GM23248 (cell line): ENCODE measurements at regions not wholly inside any gene's neighbourhood (a gene's known extent, or its start where the extent isn't known, plus 50 kb on each side); places are given as distances from the start of the nearest gene placed in this dataset.

Experiments used
- DNase-seq: peaks from one replicate; pipeline ENCODE4 v3.0.0-alpha.2; 2015
- H2AFZ ChIP-seq: fragments of 200-600 bp; sonication (generic); 2 replicates; pipeline ENCODE4 v1.6.1; 2016; ENCODE audit warnings: antibody characterized with exemption
- H3F3A ChIP-seq: fragments of 200-600 bp; sonication (generic); 2 replicates; pipeline ENCODE4 v1.6.1; 2016; ENCODE audit warnings: mild to moderate bottlenecking, antibody characterized with exemption, mixed run types; ENCODE audit not compliant: insufficient read depth
- H3K27ac ChIP-seq: fragments of 200-600 bp; sonication (generic); 2 replicates; pipeline ENCODE4 v1.5.1; 2016; ENCODE audit warnings: mild to moderate bottlenecking
- H3K27me3 ChIP-seq: fragments of 200-600 bp; sonication (generic); replicated peaks from 2 replicates; pipeline ENCODE4 v1.6.1; 2016; ENCODE audit warnings: mild to moderate bottlenecking; ENCODE audit not compliant: insufficient read depth
- H3K36me3 ChIP-seq: fragments of 200-600 bp; sonication (generic); 2 replicates; pipeline ENCODE4 v1.6.1; 2016; ENCODE audit warnings: low read depth, mild to moderate bottlenecking
- H3K4me1 ChIP-seq: fragments of 200-600 bp; sonication (generic); 2 replicates; pipeline ENCODE4 v1.6.1; 2016; ENCODE audit warnings: mild to moderate bottlenecking; ENCODE audit not compliant: insufficient read depth
- H3K4me2 ChIP-seq: fragments of 200-600 bp; sonication (generic); one replicate; pipeline ENCODE4 v1.6.1; 2016; ENCODE audit warnings: mild to moderate bottlenecking; ENCODE audit not compliant: unreplicated experiment
- H3K4me3 ChIP-seq: fragments of 200-600 bp; sonication (generic); 2 replicates; pipeline ENCODE4 v1.5.1; 2016; ENCODE audit warnings: mild to moderate bottlenecking
- H3K79me2 ChIP-seq: fragments of 200-600 bp; sonication (generic); 2 replicates; pipeline ENCODE4 v1.6.1; 2016; ENCODE audit warnings: mild to moderate bottlenecking; ENCODE audit not compliant: insufficient read depth
- H3K9ac ChIP-seq: fragments of 200-600 bp; sonication (generic); 2 replicates; pipeline ENCODE4 v1.6.1; 2016; ENCODE audit warnings: mild to moderate bottlenecking
- H3K9me2 ChIP-seq: fragments of 200-600 bp; sonication (generic); 2 replicates; pipeline ENCODE4 v1.6.1; 2016; ENCODE audit warnings: mixed run types, mild to moderate bottlenecking, moderate library complexity; ENCODE audit not compliant: insufficient read depth
- H3K9me3 ChIP-seq: fragments of 200-600 bp; sonication (generic); one replicate; pipeline ENCODE4 v1.6.1; 2017; ENCODE audit warnings: low read depth
- H4K20me1 ChIP-seq: fragments of 200-600 bp; sonication (generic); 2 replicates; pipeline ENCODE4 v1.6.0; 2016; ENCODE audit not compliant: insufficient read depth
- EZH2 ChIP-seq: fragments of 200-600 bp; sonication (generic); IDR thresholded peaks from 2 replicates; pipeline ENCODE4 v1.6.1; 2018; ENCODE audit warnings: antibody characterized with exemption, mild to moderate bottlenecking; ENCODE audit not compliant: insufficient read depth, poor library complexity, severe bottlenecking
- EZH2phosphoT487 ChIP-seq: fragments of 200-600 bp; sonication (generic); IDR thresholded peaks from 2 replicates; pipeline ENCODE4 v1.6.1; 2018; ENCODE audit warnings: antibody characterized with exemption, moderate library complexity, mild to moderate bottlenecking, low read depth; ENCODE audit not compliant: insufficient read depth
- WGBS, 2 experiments: methylation state at CpG; one replicate each; pipeline ENCODE4 v1.1.6; 2015 to 2017; ENCODE audit warnings: low lambda C conversion rate in 2 of 2, low coverage in 1 of 2; ENCODE audit errors: missing lambda C conversion rate in 2 of 2; 5-methylcytosine and 5-hydroxymethylcytosine counted together
- in situ Hi-C: fragments of 300-500 bp; cut with MboI; formaldehyde crosslinking; loops from 2 replicates; pipeline ENCODE4 v1.15.0; 2020

- H3K9me3 ChIP-seq, result no peaks in the 10 kb centered on the region
- H3K27ac ChIP-seq, result no peak overlapping the region
- H2AFZ ChIP-seq, result no peak overlapping the region
- no peak overlapping the region for H3K4me2 ChIP-seq
- no peak for DNase-seq
- in situ Hi-C loops, result no loop called here
- H3K4me3 ChIP-seq, result no peak overlapping the region
- no peak for TF ChIP-seq EZH2phosphoT487
- no peak for TF ChIP-seq EZH2
- 17 to 21% methylated on average over 1 of the region's 1 CpG for WGBS, 2 experiments
- H3F3A ChIP-seq, result no peaks in the 10 kb centered on the region
- H3K79me2 ChIP-seq, result no peaks in the 10 kb centered on the region
- no peaks in the 10 kb centered on the region for H4K20me1 ChIP-seq
- no peaks in the 10 kb centered on the region; the same call in 1 of the 2 replicates for H3K27me3 ChIP-seq
- no peak overlapping the region for H3K9ac ChIP-seq
- no peaks in the 10 kb centered on the region for H3K4me1 ChIP-seq
- no peaks in the 10 kb centered on the region for H3K9me2 ChIP-seq
- no peaks in the 10 kb centered on the region for H3K36me3 ChIP-seq
Observed at GRCh38 chr5:110854200-110854599, 115.4 kb downstream of the SLC25A46 start.

- H3K9me2 ChIP-seq, result no peaks in the 10 kb centered on the region
- no peaks in the 10 kb centered on the region for H3F3A ChIP-seq
- no peak for DNase-seq
- H3K4me2 ChIP-seq, result no peak overlapping the region
- TF ChIP-seq EZH2, result no peak
- no peak for TF ChIP-seq EZH2phosphoT487
- 3 to 5% methylated on average over 1 of the region's 1 CpG for WGBS, 2 experiments
- no peaks in the 10 kb centered on the region for H3K79me2 ChIP-seq
- no peak overlapping the region for H3K9ac ChIP-seq
- H2AFZ ChIP-seq, result no peak overlapping the region
- H3K27me3 ChIP-seq, result no peaks in the 10 kb centered on the region; the same call in 1 of the 2 replicates
- in situ Hi-C loops, result no loop called here
- no peaks in the 10 kb centered on the region for H3K9me3 ChIP-seq
- H4K20me1 ChIP-seq, result no peaks in the 10 kb centered on the region
- no peaks in the 10 kb centered on the region for H3K4me1 ChIP-seq
- H3K27ac ChIP-seq, result no peak overlapping the region
- no peaks in the 10 kb centered on the region for H3K36me3 ChIP-seq
- no peak overlapping the region for H3K4me3 ChIP-seq
Observed at GRCh38 chr5:110855961-110856360, 117.2 kb downstream of the SLC25A46 start.

GRCh38 chr5:110865400-110866094 is 126.7 kb downstream of the SLC25A46 start:
- Histone ChIP-seq H3K9me2 (no peaks in the 10 kb centered on the region), H2AFZ (no peak overlapping the region), H4K20me1 (no peaks in the 10 kb centered on the region), H3K36me3 (no peaks in the 10 kb centered on the region), H3K27ac (no peak overlapping the region), H3K79me2 (no peaks in the 10 kb centered on the region), H3K4me1 (no peaks in the 10 kb centered on the region), H3K9ac (no peak overlapping the region), H3F3A (no peaks in the 10 kb centered on the region), H3K4me3 (no peak overlapping the region), H3K27me3 (peaks cover 30% of the 10 kb centered on the region), H3K4me2 (no peak overlapping the region), H3K9me3 (no peaks in the 10 kb centered on the region)
- WGBS, 2 experiments, result 42 to 46% methylated on average over 4 of the region's 4 CpGs
- peak; percentile 51 for DNase-seq
- TF ChIP-seq EZH2 (no peak), EZH2phosphoT487 (no peak)
- in situ Hi-C loops, result no loop called here

GRCh38 chr5:110869927-110870326 is 131.1 kb downstream of the SLC25A46 start:
- 4 to 5% methylated on average over 4 of the region's 4 CpGs for WGBS, 2 experiments
- Histone ChIP-seq H3K9ac (no peak overlapping the region), H3F3A (no peaks in the 10 kb centered on the region), H3K36me3 (no peaks in the 10 kb centered on the region), H3K4me1 (no peaks in the 10 kb centered on the region), H3K9me2 (no peaks in the 10 kb centered on the region), H3K4me2 (no peak overlapping the region), H4K20me1 (no peaks in the 10 kb centered on the region), H3K9me3 (no peaks in the 10 kb centered on the region), H3K27ac (no peak overlapping the region), H3K4me3 (no peak overlapping the region), H2AFZ (no peak overlapping the region), H3K79me2 (no peaks in the 10 kb centered on the region), H3K27me3 (peaks cover 45% of the 10 kb centered on the region)
- no peak for TF ChIP-seq EZH2phosphoT487
- TF ChIP-seq EZH2, result no peak
- in situ Hi-C loops, result no loop called here
- peak; percentile 2 for DNase-seq
